ENCODE measurements at regions not wholly inside any gene's neighbourhood (a gene's known extent, or its start where the extent isn't known, plus 50 kb on each side); places are given as distances from the start of the nearest gene placed in this dataset.

GRCh38 chr4:31189938-31190337 is 469.8 kb downstream of the PCDH7 start:
- no peak overlapping the region for H2BK120ac ChIP-seq (replicated peaks; ENCODE audit: low read depth, low read length)
- H4K5ac ChIP-seq (ENCODE audit: insufficient read length, low read depth, low read length): no peak overlapping the region
- H3K18ac ChIP-seq (ENCODE audit: extremely low read depth, low read length): no peak overlapping the region
- 89% methylated on average over 1 of the region's 1 CpG; no CpG with 5 or more reads in 1 of the 2 experiments for WGBS, 2 experiments (ENCODE audit: extremely low coverage in 1 of 2, insufficient coverage in 1 of 2, insufficient read length in 1 of 2, insufficient replicate concordance in 2 of 2, low coverage in 1 of 2, low lambda C conversion rate in 2 of 2, missing lambda C conversion rate in 1 of 2)
- H2AK5ac ChIP-seq (ENCODE audit: low read depth, low read length): no peak overlapping the region
- H3K27ac ChIP-seq (ENCODE audit: low read depth, low read length): no peak overlapping the region
- ChIA-PET POLR2A (ENCODE audit: partially characterized antibody) (no interaction called here), CTCF (ENCODE audit: partially characterized antibody) (interaction anchor here (0.6 kb wide), 1 partner anchor 649 kb away, joined by 3 read pairs; no protein-coding TSS in a partner anchor)
- H3K4me3 ChIP-seq (ENCODE audit: extremely low read depth in 1 of 4, insufficient read depth in 2 of 4, low read depth in 3 of 4, low read length in 4 of 4): no peak overlapping the region
- H2BK12ac ChIP-seq (ENCODE audit: low read depth, low read length): no peak overlapping the region
- H3K23ac ChIP-seq (ENCODE audit: insufficient read length): no peak overlapping the region
- no peak overlapping the region for H2BK20ac ChIP-seq (ENCODE audit: low read length)
- peaks cover 6 to 10% of the 10 kb centered on the region in 2 experiments; a peak in 3 of 4 replicates for H3K9me3 ChIP-seq (ENCODE audit: insufficient read depth in 2 of 2, low read depth in 1 of 2, low read length in 1 of 2)
- H3K36me3 ChIP-seq (ENCODE audit: control insufficient read depth in 2 of 4, insufficient read depth in 4 of 4, low read length in 3 of 4): peaks cover 0 to 5% (median 0%) of the 10 kb centered on the region in 4 experiments; a peak in 2 of 8 replicates
- H3K4ac ChIP-seq (replicated peaks; ENCODE audit: insufficient read length, low read depth, low read length): no peak overlapping the region
- H2BK5ac ChIP-seq (ENCODE audit: low read depth, low read length): no peak overlapping the region
- H3K27me3 ChIP-seq (replicated peaks in 1 of 4; ENCODE audit: control insufficient read depth in 3 of 4, extremely low read depth in 1 of 4, insufficient read depth in 3 of 4, low read length in 3 of 4): no peaks in the 10 kb centered on the region
- no peaks in the 10 kb centered on the region for H4K20me1 ChIP-seq (replicated peaks in 1 of 2; ENCODE audit: control insufficient read depth in 1 of 2, insufficient read depth in 2 of 2, low read length in 2 of 2)
- H3K79me2 ChIP-seq (ENCODE audit: control insufficient read depth in 1 of 2, insufficient read depth in 2 of 2, low read length in 2 of 2): no peaks in the 10 kb centered on the region
- no peaks in the 10 kb centered on the region for H3K23me2 ChIP-seq (ENCODE audit: low read depth, low read length)
- H3K56ac ChIP-seq (replicated peaks; ENCODE audit: insufficient read length, low read depth, low read length): no peak overlapping the region
- no peak overlapping the region for H3K14ac ChIP-seq (ENCODE audit: insufficient read length)
- H4K91ac ChIP-seq (replicated peaks; ENCODE audit: insufficient read length, low read length): no peak overlapping the region
- H3K4me2 ChIP-seq (ENCODE audit: insufficient read depth in 1 of 2, low read depth in 2 of 2, low read length in 2 of 2): no peak overlapping the region
- no peak for DNase-seq (ENCODE audit: low read depth in 1 of 2, low spot score in 2 of 2)
- no peak overlapping the region for H2AFZ ChIP-seq (ENCODE audit: low read length)
- no peak overlapping the region for H3K9ac ChIP-seq (replicated peaks in 1 of 4; ENCODE audit: extremely low read depth in 1 of 4, low read depth in 3 of 4, low read length in 3 of 4)
- H4K8ac ChIP-seq (ENCODE audit: extremely low read depth, insufficient read depth, low read length): no peak overlapping the region
- no peaks in the 10 kb centered on the region for H3K4me1 ChIP-seq (replicated peaks in 1 of 4; ENCODE audit: control insufficient read depth in 3 of 4, insufficient read depth in 4 of 4, low read length in 3 of 4)
- H2BK15ac ChIP-seq (ENCODE audit: low read length): no peak overlapping the region
- no peaks in the 10 kb centered on the region for H3K79me1 ChIP-seq (ENCODE audit: low read depth, low read length)
- FAIRE-seq: no peak
- TF ChIP-seq BRCA1 (IDR thresholded peaks at IDR 0.05; ENCODE audit: low read depth, low read length) (no peak), PHF8 (conservative IDR thresholded peaks at IDR 0.05; ENCODE audit: low read depth, low read length) (no peak)
